KMS-11 (cell line): ENCODE measurements at regions not wholly inside any gene's neighbourhood (a gene's known extent, or its start where the extent isn't known, plus 50 kb on each side); places are given as distances from the start of the nearest gene placed in this dataset.

Experiments used
- H2AFZ ChIP-seq: fragments of 200-600 bp; sonication (generic); 2 replicates; pipeline ENCODE4 v1.6.1; 2016; ENCODE audit warnings: antibody characterized with exemption, mixed run types, low read depth
- H3K27ac ChIP-seq: fragments of 200-600 bp; sonication (generic); 2 replicates; pipeline ENCODE4 v1.6.1; 2016; ENCODE audit warnings: mild to moderate bottlenecking, mixed run types
- H3K27me3 ChIP-seq: fragments of 200-600 bp; sonication (generic); 2 replicates; pipeline ENCODE4 v1.6.1; 2017; ENCODE audit warnings: mild to moderate bottlenecking, low read depth, mixed run types, moderate library complexity; ENCODE audit not compliant: insufficient read depth
- H3K36me3 ChIP-seq: fragments of 200-600 bp; sonication (generic); 2 replicates; pipeline ENCODE4 v1.6.1; 2017; ENCODE audit warnings: mild to moderate bottlenecking, mixed run types; ENCODE audit not compliant: insufficient read depth
- H3K4me1 ChIP-seq: fragments of 200-600 bp; sonication (generic); 2 replicates; pipeline ENCODE4 v1.6.1; 2016; ENCODE audit warnings: mild to moderate bottlenecking, low read depth, mixed run types; ENCODE audit not compliant: poor library complexity, severe bottlenecking
- H3K4me2 ChIP-seq: fragments of 200-600 bp; sonication (generic); 2 replicates; pipeline ENCODE4 v1.7.0; 2016; ENCODE audit warnings: mild to moderate bottlenecking, mixed run types
- H3K4me3 ChIP-seq: fragments of 200-600 bp; sonication (generic); IDR thresholded peaks from 2 replicates; pipeline ENCODE4 v1.6.1; 2017; ENCODE audit warnings: low read depth, low read length, mixed read lengths; ENCODE audit not compliant: insufficient read depth
- H3K79me2 ChIP-seq: fragments of 200-600 bp; sonication (generic); 2 replicates; pipeline ENCODE4 v1.6.1; 2016; ENCODE audit warnings: low read depth, mixed run types; ENCODE audit not compliant: insufficient read depth
- H3K9ac ChIP-seq: fragments of 200-600 bp; sonication (generic); 2 replicates; pipeline ENCODE4 v1.6.1; 2016; ENCODE audit warnings: mild to moderate bottlenecking, mixed run types
- H4K20me1 ChIP-seq: fragments of 200-600 bp; sonication (generic); 2 replicates; pipeline ENCODE4 v1.6.1; 2016; ENCODE audit warnings: mild to moderate bottlenecking, mixed run types; ENCODE audit not compliant: insufficient read depth
- CTCF ChIP-seq: fragments of 200-600 bp; sonication (generic); conservative IDR thresholded peaks from 2 replicates; pipeline ENCODE4 v1.6.1; 2017; ENCODE audit warnings: low read depth, mild to moderate bottlenecking, antibody characterized with exemption, low read length, moderate library complexity, mixed read lengths

DNA sequence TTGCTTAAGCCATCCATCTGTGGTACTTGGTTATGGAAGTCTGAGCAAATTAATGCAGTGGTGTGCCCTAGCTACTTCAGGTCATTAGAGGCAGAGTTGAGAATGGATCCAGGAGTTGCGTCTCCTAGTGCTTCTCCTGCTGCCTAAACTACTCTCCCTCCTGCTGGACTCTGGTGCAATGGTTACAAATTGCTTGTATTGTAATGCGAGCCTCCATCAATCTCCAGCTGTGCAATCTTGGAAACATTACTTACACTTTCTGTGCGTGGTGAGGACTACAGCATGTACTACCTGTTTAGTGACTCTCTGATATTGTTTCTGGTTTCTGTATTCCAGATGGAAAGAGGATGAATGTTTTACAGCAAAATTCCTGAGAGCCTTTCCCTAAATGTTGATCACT lies 119.0 kb upstream of the CYRIA start:
- H3K4me1 ChIP-seq: no peaks in the 10 kb centered on the region
- no peak overlapping the region for H2AFZ ChIP-seq
- H3K27me3 ChIP-seq: no peaks in the 10 kb centered on the region
- no peak overlapping the region for H3K9ac ChIP-seq
- no peaks in the 10 kb centered on the region for H3K79me2 ChIP-seq
- no peak overlapping the region for H3K27ac ChIP-seq
- no peak for TF ChIP-seq CTCF
- H4K20me1 ChIP-seq: no peaks in the 10 kb centered on the region
- H3K4me3 ChIP-seq: no peak overlapping the region
- no peaks in the 10 kb centered on the region for H3K36me3 ChIP-seq
- H3K4me2 ChIP-seq: no peak overlapping the region

GRCh38 chr2:16777123-16777870 lies 111.7 kb upstream of the CYRIA start:
- no peak overlapping the region for H3K27ac ChIP-seq
- H3K4me3 ChIP-seq: no peak overlapping the region
- H3K4me1 ChIP-seq: no peaks in the 10 kb centered on the region
- no peaks in the 10 kb centered on the region for H3K36me3 ChIP-seq
- no peak overlapping the region for H2AFZ ChIP-seq
- no peak overlapping the region for H3K4me2 ChIP-seq
- no peak overlapping the region for H3K9ac ChIP-seq
- H3K27me3 ChIP-seq: no peaks in the 10 kb centered on the region
- no peaks in the 10 kb centered on the region for H4K20me1 ChIP-seq
- no peak for TF ChIP-seq CTCF
- no peaks in the 10 kb centered on the region for H3K79me2 ChIP-seq

DNA sequence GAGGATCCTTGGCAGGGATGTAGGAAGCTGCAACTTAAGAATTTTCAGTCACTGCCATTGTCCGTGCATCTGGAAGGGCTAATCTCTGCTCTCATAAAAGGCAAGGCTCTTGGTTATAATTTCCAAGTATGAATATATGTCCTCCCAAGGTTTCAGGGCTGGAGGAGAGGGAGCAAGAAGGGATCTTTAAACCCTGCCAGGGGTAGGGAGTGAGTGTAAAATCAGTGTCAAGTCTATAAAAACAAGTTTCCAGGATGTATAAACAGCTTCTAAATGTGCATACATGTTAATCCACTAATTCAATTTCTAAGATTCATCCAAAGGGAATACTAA lies 110.2 kb upstream of the CYRIA start:
- Histone ChIP-seq H3K27ac (no peak overlapping the region), H3K27me3 (no peaks in the 10 kb centered on the region), H3K4me1 (no peaks in the 10 kb centered on the region), H3K4me3 (no peak overlapping the region), H3K9ac (no peak overlapping the region), H3K79me2 (no peaks in the 10 kb centered on the region), H3K36me3 (no peaks in the 10 kb centered on the region), H2AFZ (no peak overlapping the region), H3K4me2 (no peak overlapping the region), H4K20me1 (no peaks in the 10 kb centered on the region)
- TF ChIP-seq CTCF: no peak

GRCh38 chr2:16774980-16775898 lies 109.6 kb upstream of the CYRIA start:
- H3K27ac ChIP-seq: no peak overlapping the region
- no peaks in the 10 kb centered on the region for H3K79me2 ChIP-seq
- no peaks in the 10 kb centered on the region for H3K4me1 ChIP-seq
- no peak overlapping the region for H3K9ac ChIP-seq
- H3K4me3 ChIP-seq: no peak overlapping the region
- no peak overlapping the region for H3K4me2 ChIP-seq
- H3K36me3 ChIP-seq: no peaks in the 10 kb centered on the region
- no peak overlapping the region for H2AFZ ChIP-seq
- no peaks in the 10 kb centered on the region for H4K20me1 ChIP-seq
- H3K27me3 ChIP-seq: no peaks in the 10 kb centered on the region
- TF ChIP-seq CTCF: no peak
